BE2C (cell line): ENCODE measurements at regions not wholly inside any gene's neighbourhood (a gene's known extent, or its start where the extent isn't known, plus 50 kb on each side); places are given as distances from the start of the nearest gene placed in this dataset.

Source experiments
- DNase-seq: peaks from one replicate; pipeline ENCODE4 v3.0.0-alpha.2; 2020
- H3K27me3 ChIP-seq: fragments of 250-450 bp; sonication (Bioruptor Pico); 2 replicates; pipeline ENCODE4 v1.5.1; 2020; ENCODE audit warnings: mild to moderate bottlenecking
- H3K36me3 ChIP-seq: fragments of 250-450 bp; sonication (Bioruptor Pico); 2 replicates; pipeline ENCODE4 v1.5.1; 2020; ENCODE audit warnings: mild to moderate bottlenecking
- H3K4me1 ChIP-seq: fragments of 250-450 bp; sonication (Bioruptor Pico); 2 replicates; pipeline ENCODE4 v1.5.1; 2020
- H3K4me3 ChIP-seq: 2 replicates; pipeline ENCODE4 v1.5.1; 2011; ENCODE audit warnings: low read depth, low read length
- H3K9me3 ChIP-seq: fragments of 250-450 bp; sonication (Bioruptor Pico); 2 replicates; pipeline ENCODE4 v1.5.1; 2020
- TF ChIP-seq, protein P1 (sequence below): IDR thresholded peaks from 2 replicates; pipeline ENCODE4 v1.5.1; 2012; ENCODE audit warnings: mild to moderate bottlenecking, low read depth, low read length

DNA sequence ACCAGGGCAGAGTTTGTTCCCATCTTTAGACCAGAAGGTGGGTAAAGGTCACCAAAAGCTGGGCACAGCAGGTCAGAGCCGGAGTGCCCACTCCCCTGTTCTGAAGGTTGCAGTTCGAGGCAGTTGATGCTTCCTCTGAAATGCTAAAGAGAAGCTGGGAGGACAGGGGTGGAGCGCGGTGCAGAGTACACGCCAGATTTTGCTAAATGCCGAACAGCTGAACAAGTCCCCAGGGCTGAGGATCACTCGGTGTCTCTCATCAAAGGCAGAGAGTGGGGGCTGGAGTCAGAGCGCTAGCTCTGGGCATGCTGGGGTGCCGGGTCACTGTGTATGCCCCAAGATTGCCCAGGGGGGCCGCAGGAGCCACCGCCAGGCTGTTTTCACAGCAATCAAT is 197.0 kb downstream of the BCOR start:
- TF ChIP-seq, protein P1, sequence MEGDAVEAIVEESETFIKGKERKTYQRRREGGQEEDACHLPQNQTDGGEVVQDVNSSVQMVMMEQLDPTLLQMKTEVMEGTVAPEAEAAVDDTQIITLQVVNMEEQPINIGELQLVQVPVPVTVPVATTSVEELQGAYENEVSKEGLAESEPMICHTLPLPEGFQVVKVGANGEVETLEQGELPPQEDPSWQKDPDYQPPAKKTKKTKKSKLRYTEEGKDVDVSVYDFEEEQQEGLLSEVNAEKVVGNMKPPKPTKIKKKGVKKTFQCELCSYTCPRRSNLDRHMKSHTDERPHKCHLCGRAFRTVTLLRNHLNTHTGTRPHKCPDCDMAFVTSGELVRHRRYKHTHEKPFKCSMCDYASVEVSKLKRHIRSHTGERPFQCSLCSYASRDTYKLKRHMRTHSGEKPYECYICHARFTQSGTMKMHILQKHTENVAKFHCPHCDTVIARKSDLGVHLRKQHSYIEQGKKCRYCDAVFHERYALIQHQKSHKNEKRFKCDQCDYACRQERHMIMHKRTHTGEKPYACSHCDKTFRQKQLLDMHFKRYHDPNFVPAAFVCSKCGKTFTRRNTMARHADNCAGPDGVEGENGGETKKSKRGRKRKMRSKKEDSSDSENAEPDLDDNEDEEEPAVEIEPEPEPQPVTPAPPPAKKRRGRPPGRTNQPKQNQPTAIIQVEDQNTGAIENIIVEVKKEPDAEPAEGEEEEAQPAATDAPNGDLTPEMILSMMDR = no peak
- peak; percentile 39 for DNase-seq
- peak overlapping the region; percentile 55 for H3K4me3 ChIP-seq

DNA sequence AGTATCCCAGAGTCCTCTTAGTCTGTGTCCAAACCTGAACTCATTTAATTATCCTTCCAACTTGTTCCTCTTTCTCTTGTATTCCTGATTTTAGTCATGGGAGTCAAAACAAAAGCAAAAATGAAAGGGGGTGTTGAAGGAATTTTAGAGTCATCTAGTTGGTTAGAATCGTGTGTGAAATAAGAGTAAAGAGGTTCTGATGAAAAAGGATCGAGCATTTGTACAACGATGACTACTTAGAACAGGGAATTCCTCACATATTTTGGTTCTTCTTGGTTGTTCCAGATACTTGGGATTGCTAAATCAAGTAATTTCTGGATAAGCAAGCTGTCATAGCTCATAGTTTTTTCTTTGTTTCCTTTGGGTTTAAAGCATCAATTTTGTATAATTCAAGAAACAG is 194.4 kb downstream of the BCOR start:
- no peak for DNase-seq
- no peaks in the 10 kb centered on the region; the same call in 1 of the 2 replicates for H3K4me1 ChIP-seq
- H3K36me3 ChIP-seq = no peaks in the 10 kb centered on the region
- TF ChIP-seq, protein P1 = no peak
- H3K9me3 ChIP-seq = no peaks in the 10 kb centered on the region
- H3K4me3 ChIP-seq = no peak overlapping the region
- no peaks in the 10 kb centered on the region for H3K27me3 ChIP-seq

More for the DNA sequence above, 197.0 kb downstream of the BCOR start:
- Histone ChIP-seq H3K27me3 (no peaks in the 10 kb centered on the region), H3K36me3 (no peaks in the 10 kb centered on the region), H3K9me3 (no peaks in the 10 kb centered on the region), H3K4me1 (peaks cover 3% of the 10 kb centered on the region)

DNA sequence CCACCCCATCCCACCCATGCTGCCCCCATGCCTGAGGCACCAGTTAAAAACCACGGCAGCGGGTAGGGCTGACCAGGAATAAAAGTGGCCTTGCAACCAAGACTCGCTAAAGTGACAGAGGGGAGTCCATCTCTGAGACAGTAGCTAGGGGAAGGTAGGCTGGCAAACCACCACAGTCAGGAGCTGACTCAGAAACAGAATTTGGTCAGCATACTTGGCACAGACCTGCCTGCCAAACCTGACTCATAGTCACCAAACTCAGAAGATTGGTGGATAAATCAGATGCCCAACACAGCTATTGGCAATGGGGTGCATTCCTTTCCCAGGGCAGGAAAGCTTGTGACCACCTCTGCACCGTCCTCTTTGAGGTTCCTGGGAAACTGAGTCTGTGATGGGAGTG is 193.8 kb downstream of the BCOR start:
- TF ChIP-seq, protein P1 = no peak
- H3K27me3 ChIP-seq = no peaks in the 10 kb centered on the region
- no peak overlapping the region for H3K4me3 ChIP-seq
- H3K9me3 ChIP-seq = no peaks in the 10 kb centered on the region
- H3K4me1 ChIP-seq = no peaks in the 10 kb centered on the region; the same call in 1 of the 2 replicates
- no peaks in the 10 kb centered on the region for H3K36me3 ChIP-seq
- DNase-seq = no peak

DNA sequence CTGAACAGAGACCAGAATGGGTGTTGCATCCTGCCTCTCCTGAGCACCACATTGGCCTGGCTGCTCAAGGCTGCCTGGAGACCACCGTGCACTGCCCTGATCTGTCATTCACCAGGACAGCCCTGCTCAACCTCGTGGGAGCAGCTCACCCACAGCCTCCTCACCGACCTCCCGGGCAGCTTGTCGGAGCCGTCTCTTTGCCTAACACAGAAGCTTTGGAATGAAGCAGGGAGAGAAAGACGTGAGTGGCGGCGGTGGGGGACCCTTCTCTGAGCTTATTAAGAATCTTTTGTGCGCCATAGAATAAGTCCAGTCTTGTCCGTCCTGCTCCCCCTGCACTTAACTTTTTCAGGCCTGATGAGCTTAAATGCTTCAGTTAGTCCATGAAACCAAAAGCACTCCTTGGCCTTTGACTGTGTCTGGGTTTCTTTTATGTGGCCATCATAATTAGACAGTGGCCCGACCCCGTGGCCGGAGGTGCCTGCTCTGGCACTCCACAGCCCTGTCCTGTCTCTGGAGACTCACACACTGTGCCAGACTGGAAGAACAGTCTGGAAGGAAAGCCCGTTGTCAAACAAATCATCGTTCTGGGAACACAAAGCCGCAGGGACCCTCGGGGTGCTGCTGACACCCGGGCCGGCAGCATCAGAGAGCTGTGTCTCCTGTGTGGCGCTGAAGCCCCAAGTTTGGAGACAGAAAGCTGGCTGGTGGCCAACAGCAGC is 192.8 kb downstream of the BCOR start:
- no peak for DNase-seq
- no peaks in the 10 kb centered on the region for H3K9me3 ChIP-seq

DNA sequence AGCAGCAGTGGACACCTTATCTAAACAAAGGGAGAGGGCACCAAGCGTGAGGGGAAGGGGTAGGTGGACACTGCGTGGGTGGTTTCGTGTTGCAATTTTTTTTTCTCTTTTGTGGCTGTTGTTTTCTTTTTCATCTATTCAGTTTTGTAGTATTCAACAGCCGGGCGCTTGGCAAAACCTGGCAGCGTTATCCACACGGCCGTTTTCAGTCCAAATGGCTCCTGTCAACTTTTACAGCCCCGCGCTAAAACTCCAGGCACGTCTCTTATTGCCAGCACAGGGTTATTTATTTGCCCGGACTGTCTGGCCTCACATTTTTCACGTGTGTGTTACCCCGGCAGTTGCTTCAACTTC is 192.2 kb downstream of the BCOR start:
- Histone ChIP-seq H3K27me3 (no peaks in the 10 kb centered on the region), H3K4me1 (no peaks in the 10 kb centered on the region; the same call in 1 of the 2 replicates), H3K9me3 (no peaks in the 10 kb centered on the region), H3K4me3 (peak overlapping the region; percentile 16), H3K36me3 (no peaks in the 10 kb centered on the region)
- DNase-seq = no peak
- TF ChIP-seq, protein P1 = no peak

More for the DNA sequence above, 192.8 kb downstream of the BCOR start:
- peak overlapping the region; percentile 16 for H3K4me3 ChIP-seq
- TF ChIP-seq, protein P1 = no peak
- H3K36me3 ChIP-seq = no peaks in the 10 kb centered on the region
- no peaks in the 10 kb centered on the region; the same call in 1 of the 2 replicates for H3K4me1 ChIP-seq
- H3K27me3 ChIP-seq = no peaks in the 10 kb centered on the region

DNA sequence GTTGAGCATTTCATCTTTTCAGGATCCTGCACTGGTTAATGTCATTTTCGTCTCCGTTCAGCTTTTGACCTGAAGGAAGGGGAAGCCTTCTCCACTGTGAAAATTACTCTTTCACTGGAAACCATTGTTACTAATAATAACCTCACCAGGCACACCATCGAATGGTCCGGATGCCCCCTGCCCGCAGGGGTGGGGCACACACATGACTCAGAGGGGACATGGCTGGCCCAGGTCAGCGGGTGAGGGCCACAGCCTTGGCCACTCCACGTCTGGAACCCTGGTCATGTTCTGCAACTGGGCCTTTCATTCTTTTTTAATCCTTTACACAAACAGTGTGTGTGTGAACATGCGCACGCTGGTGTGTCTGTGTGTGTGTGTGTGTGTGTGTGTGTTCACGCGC is 191.8 kb downstream of the BCOR start:
- no peak for DNase-seq
- TF ChIP-seq, protein P1 = no peak
- no peaks in the 10 kb centered on the region; the same call in 1 of the 2 replicates for H3K4me1 ChIP-seq

More for the DNA sequence above, 191.8 kb downstream of the BCOR start:
- H3K9me3 ChIP-seq = no peaks in the 10 kb centered on the region
- H3K36me3 ChIP-seq = no peaks in the 10 kb centered on the region
- H3K27me3 ChIP-seq = no peaks in the 10 kb centered on the region
- H3K4me3 ChIP-seq = peak overlapping the region; percentile 16; the same call in 1 of the 2 replicates
